Keratinocyte (primary cell): ENCODE measurements at regions not wholly inside any gene's neighbourhood (a gene's known extent, or its start where the extent isn't known, plus 50 kb on each side); places are given as distances from the start of the nearest gene placed in this dataset.

Experiments used
- CTCF ChIP-seq, 3 experiments: IDR thresholded peaks in 1 of 3; conservative IDR thresholded peaks in 1 of 3; optimal IDR thresholded peaks in 1 of 3; 2 replicates in 2 of 3; 3 replicates in 1 of 3; pipeline versions ENCODE3 to v1.5.1; 2011; ENCODE audit warnings: low read length in 3 of 3, mild to moderate bottlenecking in 3 of 3, moderate library complexity in 2 of 3, control low read depth in 1 of 3, inconsistent platforms in 1 of 3; ENCODE audit not compliant: insufficient read depth in 2 of 3; ENCODE audit errors: extremely low read depth in 1 of 3
- EZH2 ChIP-seq: IDR thresholded peaks from one replicate; pipeline ENCODE4 v1.6.1; 2012; ENCODE audit warnings: inconsistent platforms, mild to moderate bottlenecking, low read length, moderate library complexity

GRCh38 chr9:114732823-114733222 lies 50.8 kb upstream of the TEX48 start:
- TF ChIP-seq CTCF (optimal IDR thresholded peaks at IDR 0.05 in 1 of 3, IDR thresholded peaks at IDR 0.05 in 1 of 3, conservative IDR thresholded peaks at IDR 0.05 in 1 of 3; ENCODE audit: extremely low read depth in 1 of 3, insufficient read depth in 2 of 3, low read length in 3 of 3) (no peak), EZH2 (no peak)
